Gastrocnemius medialis (tissue), 4 donors: ENCODE measurements at regions not wholly inside any gene's neighbourhood (a gene's known extent, or its start where the extent isn't known, plus 50 kb on each side); places are given as distances from the start of the nearest gene placed in this dataset.

ENCODE experiments used
- ATAC-seq, 2 donors: fragments of 150-250 bp; one replicate each; pipeline ENCODE4 v1.9.1; 2016
- DNase-seq, 2 donors: peaks; one replicate each; pipeline ENCODE4 v3.0.0-alpha.2; 2019
- H3K27ac ChIP-seq, 4 donors: fragments of 200-600 bp; sonication (generic); 1 replicate in 1 of 4; 2 replicates in 3 of 4; pipeline ENCODE4 v1.5.1; 2016 to 2018; ENCODE audit warnings: mild to moderate bottlenecking in 2 of 4, moderate library complexity in 1 of 4
- H3K27me3 ChIP-seq, 3 donors: fragments of 200-600 bp; sonication (generic) in 2 of 3; 1 replicate in 1 of 3; 2 replicates in 2 of 3; pipeline versions ENCODE4 v1.5.1 to v1.6.0; 2016 to 2019; ENCODE audit warnings: mild to moderate bottlenecking in 1 of 3, moderate library complexity in 1 of 3
- H3K36me3 ChIP-seq, 2 donors: fragments of 200-600 bp; sonication (generic) in 1 of 2; one replicate each; pipeline ENCODE4 v1.5.1; 2017 to 2018
- H3K4me1 ChIP-seq, 2 donors: fragments of 200-600 bp; sonication (generic) in 1 of 2; one replicate each; pipeline ENCODE4 v1.5.1; 2016 to 2017; ENCODE audit warnings: mild to moderate bottlenecking in 2 of 2
- H3K4me3 ChIP-seq, 4 donors: fragments of 200-600 bp; sonication (generic) in 3 of 4; 1 replicate in 1 of 4; 2 replicates in 3 of 4; pipeline ENCODE4 v1.5.1; 2016 to 2019; ENCODE audit warnings: mild to moderate bottlenecking in 2 of 4
- H3K9me3 ChIP-seq, 3 donors: fragments of 200-600 bp; sonication (generic) in 2 of 3; 1 replicate in 1 of 3; 2 replicates in 2 of 3; pipeline ENCODE4 v1.5.1; 2016 to 2019
- CTCF ChIP-seq, 5 experiments: fragments of 450-650 bp in 3 of 5; fragments of 200-600 bp in 2 of 5; sonication (generic) in 2 of 5; IDR thresholded peaks in 4 of 5; conservative IDR thresholded peaks in 1 of 5; 1 replicate in 4 of 5; 2 replicates in 1 of 5; pipeline ENCODE4 v1.5.1; 2016 to 2019; ENCODE audit warnings: antibody characterized with exemption in 5 of 5, mild to moderate bottlenecking in 3 of 5, moderate library complexity in 3 of 5
- POLR2A ChIP-seq, 2 donors: fragments of 450-650 bp; IDR thresholded peaks; one replicate each; pipeline ENCODE4 v1.6.1; 2017; ENCODE audit warnings: antibody characterized with exemption in 2 of 2, mild to moderate bottlenecking in 2 of 2, moderate library complexity in 2 of 2
- in situ Hi-C, 4 donors: fragments of 200-750 bp; cut with MboI; loops; one replicate each; pipeline versions ENCODE4 v1.15.0 to v1.8.0; 2017; ENCODE audit warnings: low sequenced_read_pairs in 4 of 4
- intact Hi-C: fragments of 100-400 bp; cut with DNase I; formaldehyde crosslinking; loops from one replicate; pipeline ENCODE4 v1.15.1; 2023; ENCODE audit warnings: low total_unique reads

GRCh38 chrX:13201605-13202219 lies 118.1 kb downstream of the ATXN3L start:
- DNase-seq (no peak), ATAC-seq (no peak)
- H3K4me3 ChIP-seq: no peak overlapping the region
- intact Hi-C loops: no loop called here
- no peaks in the 10 kb centered on the region for H3K4me1 ChIP-seq
- no peaks in the 10 kb centered on the region for H3K27me3 ChIP-seq
- no peaks in the 10 kb centered on the region for H3K9me3 ChIP-seq
- TF ChIP-seq POLR2A (IDR thresholded peaks at IDR 0.05) (no peak), CTCF (IDR thresholded peaks at IDR 0.05 in 4 of 5, conservative IDR thresholded peaks at IDR 0.05 in 1 of 5) (no peak)
- in situ Hi-C loops: no loop called here
- no peaks in the 10 kb centered on the region for H3K36me3 ChIP-seq
- no peak overlapping the region for H3K27ac ChIP-seq

- no peaks in the 10 kb centered on the region for H3K36me3 ChIP-seq
- H3K4me1 ChIP-seq: no peaks in the 10 kb centered on the region
- in situ Hi-C loops: no loop called here
- ATAC-seq (no peak), DNase-seq (no peak)
- TF ChIP-seq POLR2A (IDR thresholded peaks at IDR 0.05) (no peak), CTCF (IDR thresholded peaks at IDR 0.05 in 4 of 5, conservative IDR thresholded peaks at IDR 0.05 in 1 of 5) (no peak)
- H3K9me3 ChIP-seq: no peaks in the 10 kb centered on the region
- H3K27ac ChIP-seq: no peak overlapping the region
- intact Hi-C loops: no loop called here
- H3K27me3 ChIP-seq: no peaks in the 10 kb centered on the region
- H3K4me3 ChIP-seq: no peak overlapping the region
These were observed 119.5 kb downstream of the ATXN3L start for GRCh38 chrX:13200398-13200797.

- H3K27me3 ChIP-seq: no peaks in the 10 kb centered on the region
- TF ChIP-seq POLR2A (IDR thresholded peaks at IDR 0.05): no peak
- no peak for TF ChIP-seq CTCF (IDR thresholded peaks at IDR 0.05 in 4 of 5, conservative IDR thresholded peaks at IDR 0.05 in 1 of 5)
- no peak for DNase-seq
- H3K4me3 ChIP-seq: no peak overlapping the region
- intact Hi-C loops (no loop called here), in situ Hi-C loops (no loop called here)
- H3K9me3 ChIP-seq: no peaks in the 10 kb centered on the region
- ATAC-seq: no peak
- no peaks in the 10 kb centered on the region for H3K36me3 ChIP-seq
- H3K27ac ChIP-seq: no peak overlapping the region
- no peaks in the 10 kb centered on the region for H3K4me1 ChIP-seq
These were observed 121.1 kb downstream of the ATXN3L start for GRCh38 chrX:13198762-13199064.

- Histone ChIP-seq H3K9me3 (no peaks in the 10 kb centered on the region), H3K27me3 (no peaks in the 10 kb centered on the region), H3K36me3 (no peaks in the 10 kb centered on the region), H3K4me1 (no peaks in the 10 kb centered on the region), H3K4me3 (no peak overlapping the region), H3K27ac (no peak overlapping the region)
- no peak for TF ChIP-seq POLR2A (IDR thresholded peaks at IDR 0.05)
- TF ChIP-seq CTCF (IDR thresholded peaks at IDR 0.05 in 4 of 5, conservative IDR thresholded peaks at IDR 0.05 in 1 of 5): no peak
- in situ Hi-C loops (no loop called here), intact Hi-C loops (no loop called here)
- no peak for ATAC-seq
- no peak for DNase-seq
These were observed 121.6 kb downstream of the ATXN3L start for GRCh38 chrX:13198056-13198761.

- ATAC-seq: no peak
- Histone ChIP-seq H3K4me1 (no peaks in the 10 kb centered on the region), H3K36me3 (no peaks in the 10 kb centered on the region), H3K4me3 (no peak overlapping the region), H3K27ac (no peak overlapping the region), H3K27me3 (no peaks in the 10 kb centered on the region), H3K9me3 (no peaks in the 10 kb centered on the region)
- no peak for TF ChIP-seq POLR2A (IDR thresholded peaks at IDR 0.05)
- TF ChIP-seq CTCF (IDR thresholded peaks at IDR 0.05 in 4 of 5, conservative IDR thresholded peaks at IDR 0.05 in 1 of 5): no peak
- intact Hi-C loops: no loop called here
- no peak for DNase-seq
- in situ Hi-C loops: no loop called here
These were observed 123.1 kb downstream of the ATXN3L start for GRCh38 chrX:13196782-13197181.
